ENCODE measurements at regions not wholly inside any gene's neighbourhood (a gene's known extent, or its start where the extent isn't known, plus 50 kb on each side); places are given as distances from the start of the nearest gene placed in this dataset.

DNA sequence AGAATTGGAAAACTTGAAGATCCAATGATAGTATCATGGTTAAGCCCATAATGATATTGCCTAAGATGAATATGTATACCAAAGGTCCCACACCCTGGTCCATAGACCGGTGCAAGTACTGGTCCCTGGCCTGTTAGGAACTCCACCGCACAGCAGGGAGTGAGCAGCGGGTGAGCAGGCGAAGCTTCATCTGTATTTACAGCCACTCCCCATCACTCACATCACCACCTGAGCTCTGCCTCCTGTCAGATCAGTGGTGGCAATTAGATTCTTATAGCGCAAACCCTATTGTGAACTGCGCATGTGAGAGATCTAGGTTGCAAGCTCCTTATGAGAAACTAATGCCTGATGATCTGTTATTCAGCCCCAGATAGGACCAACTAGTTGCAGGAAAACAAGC is 402.4 kb downstream of the EPHA4 start:
- 98 to 99% (median 98%) methylated on average over 6 of the region's 6 CpGs for WGBS, 3 donors
- no peaks in the 10 kb centered on the region for H3K4me1 ChIP-seq (ENCODE audit: insufficient read depth)

DNA sequence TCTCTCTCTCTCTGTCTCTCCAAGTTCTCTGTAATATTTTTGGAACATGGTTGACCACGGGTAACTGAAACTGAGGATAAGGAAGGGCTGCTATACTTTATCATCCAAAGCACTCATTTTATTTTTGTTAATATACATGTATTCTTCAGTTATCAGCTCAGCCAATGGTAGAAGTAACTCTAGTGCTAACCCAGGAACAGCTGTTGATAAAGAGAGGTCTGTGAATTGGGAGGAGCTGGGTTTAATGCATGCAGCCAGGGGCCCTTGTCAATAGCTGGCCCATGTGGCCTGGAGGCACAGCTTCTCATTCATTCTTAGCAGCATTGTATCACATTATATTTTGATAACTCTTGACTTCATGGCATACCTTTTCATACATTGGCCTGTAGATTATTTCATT is 401.6 kb downstream of the EPHA4 start:
- H3K36me3 ChIP-seq: no peaks in the 10 kb centered on the region
- no peak for DNase-seq
- no peak overlapping the region for H3K4me3 ChIP-seq
- no peaks in the 10 kb centered on the region for H3K27me3 ChIP-seq
- no peaks in the 10 kb centered on the region for H3K4me1 ChIP-seq (ENCODE audit: insufficient read depth)
- intact Hi-C loops (cut with DNase I): no loop called here
- H3K27ac ChIP-seq: no peak overlapping the region
- no peaks in the 10 kb centered on the region for H3K9me3 ChIP-seq
- 42 to 52% (median 52%) methylated on average over 1 of the region's 1 CpG for WGBS, 3 donors
- no peak for TF ChIP-seq POLR2A (IDR thresholded peaks at IDR 0.05)
- no peak for TF ChIP-seq EP300 (IDR thresholded peaks at IDR 0.05)
- TF ChIP-seq, protein P1, sequence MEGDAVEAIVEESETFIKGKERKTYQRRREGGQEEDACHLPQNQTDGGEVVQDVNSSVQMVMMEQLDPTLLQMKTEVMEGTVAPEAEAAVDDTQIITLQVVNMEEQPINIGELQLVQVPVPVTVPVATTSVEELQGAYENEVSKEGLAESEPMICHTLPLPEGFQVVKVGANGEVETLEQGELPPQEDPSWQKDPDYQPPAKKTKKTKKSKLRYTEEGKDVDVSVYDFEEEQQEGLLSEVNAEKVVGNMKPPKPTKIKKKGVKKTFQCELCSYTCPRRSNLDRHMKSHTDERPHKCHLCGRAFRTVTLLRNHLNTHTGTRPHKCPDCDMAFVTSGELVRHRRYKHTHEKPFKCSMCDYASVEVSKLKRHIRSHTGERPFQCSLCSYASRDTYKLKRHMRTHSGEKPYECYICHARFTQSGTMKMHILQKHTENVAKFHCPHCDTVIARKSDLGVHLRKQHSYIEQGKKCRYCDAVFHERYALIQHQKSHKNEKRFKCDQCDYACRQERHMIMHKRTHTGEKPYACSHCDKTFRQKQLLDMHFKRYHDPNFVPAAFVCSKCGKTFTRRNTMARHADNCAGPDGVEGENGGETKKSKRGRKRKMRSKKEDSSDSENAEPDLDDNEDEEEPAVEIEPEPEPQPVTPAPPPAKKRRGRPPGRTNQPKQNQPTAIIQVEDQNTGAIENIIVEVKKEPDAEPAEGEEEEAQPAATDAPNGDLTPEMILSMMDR (IDR thresholded peaks at IDR 0.05): no peak

More for the DNA sequence above, 402.4 kb downstream of the EPHA4 start:
- Histone ChIP-seq H3K36me3 (no peaks in the 10 kb centered on the region), H3K27me3 (no peaks in the 10 kb centered on the region), H3K4me3 (no peak overlapping the region), H3K27ac (no peak overlapping the region), H3K9me3 (no peaks in the 10 kb centered on the region)
- TF ChIP-seq, protein P1 (IDR thresholded peaks at IDR 0.05): no peak
- no peak for DNase-seq
- intact Hi-C loops (cut with DNase I): no loop called here

DNA sequence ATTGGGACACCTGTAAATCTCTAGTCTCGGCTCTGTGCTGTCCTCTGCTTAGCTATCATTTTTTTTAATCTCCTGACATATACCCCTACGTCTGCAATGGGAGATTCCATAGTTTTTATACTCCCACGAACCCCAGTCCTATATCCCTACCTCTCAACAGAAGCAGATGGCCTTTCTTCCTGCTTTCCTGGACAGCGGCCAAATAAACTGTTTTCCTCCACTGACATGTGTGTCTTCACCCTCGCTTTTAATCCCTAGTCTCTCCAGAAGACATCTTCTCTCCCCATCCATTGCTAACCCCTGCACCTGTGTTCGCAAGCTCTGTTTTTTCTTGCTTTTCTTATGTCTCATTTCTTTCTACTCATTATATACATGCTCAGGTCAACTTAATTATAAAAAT is 395.4 kb downstream of the EPHA4 start:
- Histone ChIP-seq H3K27ac (no peak overlapping the region), H3K4me3 (no peak overlapping the region), H3K27me3 (no peaks in the 10 kb centered on the region), H3K9me3 (no peaks in the 10 kb centered on the region), H3K4me1 (ENCODE audit: insufficient read depth) (no peaks in the 10 kb centered on the region), H3K36me3 (no peaks in the 10 kb centered on the region)
- TF ChIP-seq EP300 (IDR thresholded peaks at IDR 0.05) (no peak), POLR2A (IDR thresholded peaks at IDR 0.05) (no peak)
- TF ChIP-seq, protein P1 (IDR thresholded peaks at IDR 0.05): no peak
- DNase-seq: no peak
- WGBS, 3 donors: 30 to 42% (median 40%) methylated on average over 6 of the region's 6 CpGs
- intact Hi-C loops (cut with DNase I): no loop called here

DNA sequence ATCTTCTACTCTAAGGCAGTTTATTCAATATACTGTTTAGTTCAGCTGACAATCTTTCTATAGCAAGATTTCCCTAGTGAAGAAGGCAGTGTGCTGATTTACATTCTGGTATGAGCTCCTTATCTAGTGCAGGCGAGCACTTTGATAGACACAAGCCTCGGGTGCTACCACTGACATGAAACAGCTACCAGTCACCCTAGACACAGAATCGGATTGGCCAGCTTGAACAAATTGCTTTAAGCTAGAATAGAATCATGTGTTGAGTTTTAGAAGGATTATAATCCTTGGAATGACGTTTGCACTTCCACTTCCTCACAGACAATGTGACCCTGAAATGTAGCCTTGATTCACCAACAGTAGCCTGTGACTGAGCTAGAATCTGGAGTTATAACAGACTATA is 394.0 kb downstream of the EPHA4 start:
- no peaks in the 10 kb centered on the region for H3K4me1 ChIP-seq (ENCODE audit: insufficient read depth)
- TF ChIP-seq, protein P1 (IDR thresholded peaks at IDR 0.05): no peak
- TF ChIP-seq EP300 (IDR thresholded peaks at IDR 0.05) (no peak), POLR2A (IDR thresholded peaks at IDR 0.05) (no peak)
- intact Hi-C loops (cut with DNase I): no loop called here
- 30 to 48% (median 38%) methylated on average over 4 of the region's 4 CpGs for WGBS, 3 donors
- DNase-seq: no peak
- no peaks in the 10 kb centered on the region for H3K9me3 ChIP-seq
- H3K4me3 ChIP-seq: no peak overlapping the region
- H3K27ac ChIP-seq: no peak overlapping the region
- H3K36me3 ChIP-seq: no peaks in the 10 kb centered on the region
- no peaks in the 10 kb centered on the region for H3K27me3 ChIP-seq

DNA sequence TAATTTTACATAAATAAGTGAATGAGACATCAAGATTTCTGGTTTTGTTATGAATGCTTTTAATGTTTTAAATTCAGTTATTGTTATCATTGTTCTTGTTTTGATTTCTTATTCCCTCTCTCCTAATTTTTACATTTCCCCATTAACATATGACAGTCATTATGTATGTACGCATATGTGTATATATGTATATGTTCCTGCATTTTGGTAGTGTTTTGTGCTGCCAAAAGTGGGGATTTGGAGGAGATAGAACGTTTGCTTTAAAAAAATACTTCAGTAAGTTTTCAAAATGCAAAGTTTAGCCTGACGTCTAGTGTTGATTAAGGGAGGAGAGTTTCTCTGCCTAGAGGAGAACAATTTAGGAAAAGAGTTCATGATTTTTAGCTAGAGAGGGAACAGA is 385.2 kb downstream of the EPHA4 start:
- Histone ChIP-seq H3K27ac (no peak overlapping the region), H3K9me3 (no peaks in the 10 kb centered on the region), H3K4me3 (no peak overlapping the region), H3K4me1 (ENCODE audit: insufficient read depth) (no peaks in the 10 kb centered on the region), H3K36me3 (no peaks in the 10 kb centered on the region), H3K27me3 (no peaks in the 10 kb centered on the region)
- 26 to 47% (median 34%) methylated on average over 3 of the region's 3 CpGs for WGBS, 3 donors
- intact Hi-C loops (cut with DNase I): no loop called here
- TF ChIP-seq EP300 (IDR thresholded peaks at IDR 0.05) (no peak), POLR2A (IDR thresholded peaks at IDR 0.05) (no peak)
- TF ChIP-seq, protein P1 (IDR thresholded peaks at IDR 0.05): no peak
- no peak for DNase-seq
